Activated CD4-positive, alpha-beta T cell treated with anti-CD3 and anti-CD28 coated beads, Interleukin-2, amount 50 U/mL, for 4 hours (primary cell): ENCODE measurements at regions not wholly inside any gene's neighbourhood (a gene's known extent, or its start where the extent isn't known, plus 50 kb on each side); places are given as distances from the start of the nearest gene placed in this dataset.
"Not testable (repeated sequence)": the region's sequence is repeated elsewhere in the genome, so short reads cannot be mapped to it uniquely, and the experiment has no call there.

Source experiments
- DNase-seq, 2 experiments: peaks; one replicate each; pipeline ENCODE4 v3.0.0-alpha.2; 2020

DNA sequence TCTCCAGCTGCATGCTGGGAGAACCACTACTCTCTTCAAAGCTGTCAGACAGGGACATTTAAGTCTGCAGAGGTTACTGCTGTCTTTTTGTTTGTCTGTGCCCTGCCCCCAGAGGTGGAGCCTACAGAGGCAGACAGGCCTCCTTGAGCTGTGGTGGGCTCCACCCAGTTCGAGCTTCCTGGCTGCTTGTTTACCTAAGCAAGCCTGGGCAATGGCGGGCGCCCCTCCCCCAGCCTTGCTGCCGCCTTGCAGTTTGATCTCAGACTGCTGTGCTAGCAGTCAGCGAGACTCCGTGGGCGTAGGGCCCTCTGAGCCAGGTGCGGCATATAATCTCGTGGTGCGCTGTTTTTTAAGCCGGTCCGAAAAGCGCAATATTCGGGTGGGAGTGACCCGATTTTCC lies 215.0 kb downstream of the STIM2 start:
- not testable (repeated sequence) for DNase-seq

DNA sequence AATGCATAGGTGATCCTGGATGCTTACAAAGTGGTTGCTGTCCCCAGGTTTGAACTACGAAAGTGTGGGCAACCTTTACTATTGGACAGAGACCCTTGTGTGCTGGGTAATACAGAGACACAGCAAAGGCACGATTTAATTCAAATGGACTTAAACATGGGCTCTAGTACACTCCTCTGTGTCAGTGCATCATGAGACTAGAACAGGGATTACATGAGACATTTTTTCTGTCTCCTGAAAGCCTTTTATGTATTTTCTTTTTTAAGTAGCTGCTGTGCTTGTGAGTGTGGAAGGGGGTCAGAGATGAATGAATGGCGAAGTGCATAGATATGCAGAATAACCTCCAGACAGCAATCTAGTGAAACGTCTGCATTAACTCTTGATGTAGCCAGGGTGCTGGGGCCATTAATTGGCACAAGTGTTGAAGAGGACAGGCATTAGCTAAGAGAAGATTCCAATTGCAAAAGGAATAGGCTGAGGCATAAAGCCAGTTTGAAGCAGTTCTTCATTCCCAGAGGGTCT lies 218.4 kb downstream of the STIM2 start:
- no peak for DNase-seq

DNA sequence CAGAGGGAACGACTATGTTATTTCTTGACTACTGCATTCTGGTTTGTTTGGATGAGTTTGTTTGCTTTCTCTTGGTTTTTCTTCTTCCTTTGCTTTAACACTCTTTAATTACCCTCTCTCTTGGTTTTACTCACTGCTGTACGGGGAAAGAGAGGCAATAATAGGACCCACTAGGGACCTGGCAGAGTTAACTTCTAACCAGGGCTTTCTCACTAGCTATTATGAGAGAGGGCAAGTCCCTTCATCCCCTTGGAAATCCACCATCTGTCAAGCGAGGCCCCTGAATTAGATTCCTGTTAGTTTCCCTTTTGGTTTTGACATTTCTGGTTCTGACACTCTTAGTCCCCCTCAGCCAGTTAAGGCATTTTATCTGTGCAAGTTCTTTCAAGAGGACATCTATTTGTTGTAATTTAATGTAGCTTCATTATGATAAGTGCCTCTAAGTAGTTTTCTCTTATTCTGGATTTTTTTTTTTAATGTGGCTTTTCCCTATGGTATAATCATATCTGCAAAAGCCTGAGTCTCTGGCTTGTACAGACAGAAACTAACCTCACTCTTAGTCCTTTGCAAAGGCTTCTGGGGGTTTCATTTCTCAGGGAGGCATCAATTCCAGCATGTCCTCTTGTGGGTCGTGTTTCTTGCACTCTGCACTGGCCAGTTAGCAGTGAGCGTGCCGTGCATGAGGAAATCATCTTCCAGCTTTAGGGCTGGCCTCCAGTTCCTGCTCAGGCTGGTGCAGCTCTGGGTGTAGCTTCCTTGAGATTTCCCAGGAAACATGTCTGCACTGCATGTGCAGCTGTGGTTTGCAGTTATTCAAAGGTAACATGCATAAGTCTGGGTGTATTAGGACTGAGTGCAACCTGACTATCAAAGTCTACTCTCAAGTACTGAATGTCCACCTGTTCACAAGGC lies 221.3 kb downstream of the STIM2 start:
- no peak for DNase-seq

DNA sequence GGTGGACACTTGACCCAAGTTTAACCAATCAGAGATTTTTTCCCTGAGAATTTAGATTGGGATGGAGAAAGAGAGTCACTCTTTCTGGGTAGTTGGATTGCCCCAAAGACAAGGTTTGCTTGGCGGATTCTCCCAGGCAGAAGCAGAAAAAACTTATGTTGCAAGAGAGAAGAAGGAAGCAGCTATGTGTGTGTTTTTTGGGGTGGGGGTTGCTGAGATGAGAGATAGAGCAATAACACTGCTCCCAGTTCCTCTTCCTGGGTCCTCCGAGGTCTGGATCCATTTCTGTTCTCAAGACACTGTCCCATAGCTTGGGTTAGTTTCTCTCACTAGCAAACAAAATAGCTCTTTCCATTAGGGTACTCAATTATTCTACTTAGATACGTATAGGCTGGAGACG lies 222.1 kb downstream of the STIM2 start:
- DNase-seq, result no peak

DNA sequence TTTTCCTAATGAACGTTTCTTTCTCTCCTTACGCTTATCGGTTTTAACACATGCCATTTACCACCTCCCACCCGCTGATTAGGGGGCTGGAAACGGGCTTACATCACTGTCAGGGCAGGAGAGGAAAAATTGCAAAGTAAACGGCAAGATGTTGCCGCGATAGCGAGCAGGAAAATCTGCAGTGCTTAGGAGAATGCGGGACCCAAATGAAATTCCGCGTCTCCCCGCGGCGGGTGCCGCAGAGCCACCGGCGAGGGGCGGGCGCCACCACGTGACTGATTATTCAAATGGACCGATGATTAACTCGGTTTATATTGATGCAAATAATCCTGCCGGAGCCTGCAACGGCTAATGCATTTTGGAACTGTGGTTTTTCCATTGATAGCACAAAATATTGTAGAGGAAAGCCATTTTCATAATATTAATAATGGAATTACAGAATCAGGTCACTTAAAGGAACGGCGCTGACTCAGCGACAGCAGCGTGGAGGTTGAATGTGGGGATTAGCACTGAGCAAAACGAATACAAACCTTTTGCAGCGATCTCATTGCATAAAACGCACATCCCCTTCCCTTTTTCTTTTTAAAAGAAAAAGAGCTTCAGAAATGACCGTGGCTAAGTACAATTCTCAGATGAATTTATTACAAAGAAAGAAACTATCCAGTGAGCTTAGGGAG lies 224.2 kb downstream of the STIM2 start:
- DNase-seq, result peak in 1 of 2 experiments; percentile 1

DNA sequence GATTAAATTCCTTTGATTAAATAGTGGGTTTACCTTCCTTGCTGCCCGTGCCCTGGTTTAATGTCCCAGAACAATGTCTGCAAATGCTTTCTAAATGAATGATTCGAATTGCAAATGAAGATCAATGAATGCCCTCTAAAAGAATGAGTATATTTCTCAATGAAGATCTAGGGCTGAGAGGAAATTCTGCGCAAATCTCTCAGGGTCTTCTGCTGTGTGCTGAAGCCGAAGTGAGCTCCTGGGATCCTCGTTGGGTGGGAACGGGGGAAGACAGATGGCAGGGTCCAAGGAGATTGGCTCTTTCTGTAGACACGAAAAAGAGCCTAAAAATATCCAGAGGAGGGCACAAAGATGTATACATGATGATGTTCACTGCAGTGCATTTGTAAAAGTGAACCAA lies 224.8 kb downstream of the STIM2 start:
- no peak for DNase-seq

DNA sequence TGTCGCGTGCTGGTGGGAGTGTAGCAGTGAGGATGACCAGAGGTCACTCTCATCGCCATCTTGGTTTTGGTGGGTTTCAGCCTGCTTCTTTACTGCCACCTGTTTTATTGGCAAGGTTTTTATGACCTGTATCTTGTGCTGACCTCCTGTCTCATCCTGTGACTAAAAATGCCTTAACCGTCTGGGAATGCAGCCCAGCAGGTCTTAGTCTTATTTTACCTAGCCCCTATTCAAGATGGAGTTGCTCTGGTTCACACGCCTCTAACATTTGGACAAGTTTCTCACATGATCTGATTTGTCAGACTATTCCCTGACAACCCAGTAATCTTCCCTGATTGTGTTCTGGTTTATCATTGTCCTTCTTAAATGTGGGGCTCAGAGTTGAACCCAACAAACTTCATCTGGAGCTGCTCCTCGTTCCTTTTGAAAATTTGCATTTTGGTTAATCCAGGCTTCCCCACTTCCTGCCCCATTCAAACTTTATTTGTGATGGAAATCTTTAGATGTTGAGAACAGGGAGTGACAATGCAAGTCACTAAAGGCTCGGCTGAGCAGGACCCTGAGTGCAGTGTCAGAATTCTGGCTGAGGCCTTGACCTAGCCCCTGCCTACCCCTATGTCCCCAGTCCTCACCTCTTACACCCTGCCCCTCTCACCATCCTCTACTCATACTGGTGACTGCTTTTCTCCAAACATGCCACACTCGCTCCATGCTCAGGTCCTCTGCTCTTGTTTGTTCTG lies 226.8 kb downstream of the STIM2 start:
- DNase-seq, result no peak

DNA sequence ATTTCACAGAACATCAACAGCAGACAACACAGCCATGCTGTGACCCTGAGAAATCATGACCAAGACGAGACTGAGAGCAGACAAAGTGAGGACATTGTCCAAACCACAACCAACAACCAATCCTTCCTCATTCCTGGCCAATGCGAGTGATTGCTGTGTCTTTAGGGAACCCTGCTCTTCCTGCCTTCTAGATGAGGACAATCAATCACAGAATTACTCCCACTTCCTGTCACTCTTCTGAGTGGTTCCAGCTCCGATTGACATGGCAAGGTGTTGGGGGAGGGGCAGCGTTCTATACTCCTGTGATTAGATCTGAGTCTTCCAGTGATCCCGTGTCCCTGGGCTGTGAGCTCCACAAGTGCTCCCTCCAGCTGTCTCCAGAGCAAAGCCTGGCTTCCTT lies 227.8 kb downstream of the STIM2 start:
- DNase-seq, result no peak

DNA sequence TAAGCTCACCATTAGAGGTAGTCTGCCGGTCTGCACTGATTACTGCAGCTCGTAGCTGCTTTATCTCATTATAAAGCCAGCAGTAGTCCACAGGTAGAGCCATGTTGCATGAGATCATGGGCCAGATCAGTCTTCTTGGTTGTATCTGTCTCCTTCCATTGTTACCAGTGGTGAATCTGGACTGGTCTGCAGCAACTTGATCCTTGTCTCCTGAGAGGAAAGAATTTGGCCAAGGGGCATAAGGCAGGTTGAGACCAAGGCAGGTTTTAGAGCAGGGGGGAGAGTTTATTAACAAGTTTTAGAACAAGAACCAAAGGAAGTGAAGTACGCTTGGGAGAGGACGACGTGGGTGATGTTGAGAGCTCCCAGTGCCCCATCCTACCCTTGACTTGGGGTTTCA lies 228.5 kb downstream of the STIM2 start:
- no peak for DNase-seq

DNA sequence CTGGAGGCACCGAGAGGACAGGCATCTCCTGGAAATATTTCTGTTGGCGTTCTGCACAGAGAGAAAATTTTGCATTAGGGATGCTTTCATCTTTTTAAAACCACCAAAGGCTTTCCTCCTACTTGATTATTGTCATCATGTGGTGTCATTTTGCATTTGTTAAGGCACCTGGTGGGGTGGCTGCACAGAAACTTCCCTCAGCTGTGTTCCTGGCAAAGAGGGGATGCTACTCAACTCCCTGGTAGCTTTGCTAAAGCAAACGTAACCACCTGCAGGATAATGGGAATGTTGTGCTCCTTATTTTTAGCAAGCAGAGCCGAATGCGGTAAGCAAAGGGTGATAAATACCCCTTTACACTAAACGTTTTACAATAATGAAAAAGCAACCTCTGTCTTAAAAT lies 229.8 kb downstream of the STIM2 start:
- no peak for DNase-seq

DNA sequence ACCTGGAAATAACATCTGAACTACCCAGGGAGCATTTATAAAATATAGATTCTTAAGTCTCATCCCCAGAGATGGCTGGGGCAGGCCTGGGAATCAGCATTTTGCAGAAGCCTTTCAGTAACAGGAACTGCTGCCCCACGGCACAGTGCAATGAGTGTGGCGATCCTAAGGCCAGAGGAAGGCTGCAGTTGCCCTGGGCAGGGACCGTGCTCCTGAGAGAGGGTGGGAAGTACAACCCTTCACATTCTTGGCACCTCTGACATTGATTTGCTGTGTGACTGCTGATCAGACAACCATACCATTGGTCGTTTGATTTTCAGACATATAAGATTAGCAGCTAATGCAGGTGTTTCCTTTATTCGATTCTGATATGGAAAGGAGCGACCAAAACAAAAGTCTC lies 233.6 kb downstream of the STIM2 start:
- no peak for DNase-seq

DNA sequence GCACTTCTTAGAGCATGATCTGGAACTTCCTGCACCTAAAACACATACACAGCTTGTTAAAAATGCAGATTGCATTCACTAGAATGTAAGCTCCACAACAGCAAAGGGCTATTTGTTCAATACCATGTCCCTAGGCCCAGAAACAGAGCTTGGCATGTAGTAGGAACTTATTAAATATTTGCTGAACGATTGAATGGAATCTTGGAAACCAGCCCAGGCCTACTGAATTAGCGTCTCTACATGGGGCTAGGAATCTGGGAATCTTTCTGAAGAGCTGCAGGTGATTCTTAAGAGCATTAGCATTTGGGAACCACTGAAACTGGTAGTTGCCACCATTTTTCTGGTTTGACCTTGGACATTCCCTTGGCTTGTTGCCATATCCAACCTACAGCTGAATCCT lies 234.1 kb downstream of the STIM2 start:
- no peak for DNase-seq

DNA sequence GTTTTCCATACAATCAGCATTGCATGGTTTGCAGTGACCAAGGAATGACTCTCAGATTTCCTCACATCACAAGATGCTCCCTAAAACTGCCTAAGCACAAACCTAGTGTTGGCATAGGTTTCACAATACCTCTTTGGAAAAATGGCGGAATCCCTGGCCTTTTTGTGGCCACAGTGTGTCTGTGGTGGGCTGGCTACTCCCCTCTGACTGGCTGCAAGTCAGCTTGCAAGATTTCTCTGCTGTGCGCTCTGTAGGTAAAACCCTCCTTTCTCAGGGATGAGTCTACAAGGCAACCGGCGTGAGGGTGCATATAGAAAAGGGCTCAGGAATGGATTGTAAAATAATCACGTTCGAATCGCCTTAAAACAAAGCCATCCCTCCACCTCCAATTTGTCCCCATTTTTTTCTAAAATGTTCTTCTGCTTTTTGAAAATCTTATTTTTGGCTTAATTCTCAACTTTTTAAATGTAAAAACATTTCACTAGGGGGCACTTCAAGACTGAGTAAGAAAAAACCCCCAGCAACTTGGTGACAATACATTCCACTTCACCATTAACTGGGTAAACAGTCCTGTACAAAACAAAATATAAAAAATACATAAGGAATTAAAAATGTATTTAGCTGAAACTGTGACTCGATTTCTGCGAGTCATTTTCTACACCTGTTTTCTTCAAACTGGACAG lies 235.6 kb downstream of the STIM2 start:
- DNase-seq, result no peak

DNA sequence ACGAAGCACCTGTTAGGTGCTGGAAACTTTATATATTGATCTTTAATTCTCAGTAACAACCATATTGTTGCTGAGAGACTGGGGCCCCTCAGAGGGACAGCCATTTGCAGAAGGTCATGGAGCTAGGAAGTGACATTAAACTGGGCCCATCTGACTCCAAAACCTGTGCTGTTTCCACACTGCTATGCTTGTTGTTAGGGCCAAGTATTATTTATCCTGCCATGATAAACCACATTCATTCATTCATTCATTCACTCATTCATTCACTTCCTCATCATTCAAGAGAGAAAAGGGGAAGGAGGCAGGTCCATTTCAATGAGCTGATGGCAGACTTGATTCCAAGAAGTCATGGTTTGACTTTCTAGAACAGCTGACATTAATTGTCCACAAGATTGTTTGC lies 237.4 kb downstream of the STIM2 start:
- no peak for DNase-seq

DNA sequence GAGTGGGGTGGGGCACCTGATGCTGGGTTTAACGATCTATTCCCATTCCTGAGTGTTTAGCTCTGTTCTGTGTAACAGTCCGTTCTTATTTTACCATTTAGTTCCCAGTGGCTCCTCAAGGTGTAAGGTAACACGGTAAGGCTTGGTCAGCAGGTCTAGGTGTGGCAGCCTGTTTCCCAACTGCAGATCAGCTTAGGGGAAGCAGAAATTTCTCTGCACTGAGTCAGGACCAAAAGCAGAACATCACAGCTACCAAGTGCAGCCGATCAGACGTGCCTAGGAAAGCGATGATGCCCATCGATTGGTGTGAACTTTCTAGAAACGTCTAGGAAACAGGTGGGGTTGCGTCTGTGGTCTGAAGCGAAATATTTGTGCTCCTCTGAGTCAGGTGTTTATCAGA lies 240.1 kb downstream of the STIM2 start:
- DNase-seq, result no peak

DNA sequence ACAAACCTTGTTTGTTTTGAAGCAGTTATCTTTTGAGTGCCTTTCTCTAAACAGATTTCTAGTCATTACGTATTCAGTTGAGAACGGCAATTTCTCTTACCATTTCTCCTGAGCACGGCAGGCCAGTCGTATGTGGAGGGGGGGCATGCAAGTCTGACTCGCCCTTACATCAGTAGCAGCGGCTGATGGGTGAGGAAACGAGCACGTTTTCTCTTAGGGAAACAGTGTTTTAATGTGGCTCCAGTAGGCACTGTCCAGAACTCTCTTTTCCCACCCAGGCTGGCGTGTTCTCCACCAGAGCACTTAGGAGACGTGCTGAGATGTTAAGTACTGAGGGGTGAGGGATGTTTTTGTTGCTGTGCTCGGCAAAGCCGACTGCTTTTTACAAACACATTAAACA lies 240.5 kb downstream of the STIM2 start:
- DNase-seq, result no peak

DNA sequence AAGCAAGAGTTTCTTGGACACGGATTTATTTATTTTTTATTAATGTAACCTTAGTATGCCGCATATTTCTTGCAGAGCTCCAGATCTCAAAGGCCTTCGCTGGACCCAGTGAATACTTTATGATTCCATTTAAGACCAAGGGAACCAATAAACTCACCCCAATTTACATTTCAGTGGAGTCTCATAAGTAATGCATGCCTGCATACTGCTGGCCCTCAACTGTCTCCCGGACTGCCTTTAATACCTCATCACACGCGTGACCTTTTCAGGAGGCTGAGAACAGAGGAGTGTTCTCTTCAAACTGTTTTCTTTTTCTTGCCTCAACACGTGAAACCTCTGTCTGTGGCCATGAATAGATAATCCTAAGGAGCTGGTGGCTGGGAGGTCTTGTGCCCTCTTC lies 240.9 kb downstream of the STIM2 start:
- no peak for DNase-seq

DNA sequence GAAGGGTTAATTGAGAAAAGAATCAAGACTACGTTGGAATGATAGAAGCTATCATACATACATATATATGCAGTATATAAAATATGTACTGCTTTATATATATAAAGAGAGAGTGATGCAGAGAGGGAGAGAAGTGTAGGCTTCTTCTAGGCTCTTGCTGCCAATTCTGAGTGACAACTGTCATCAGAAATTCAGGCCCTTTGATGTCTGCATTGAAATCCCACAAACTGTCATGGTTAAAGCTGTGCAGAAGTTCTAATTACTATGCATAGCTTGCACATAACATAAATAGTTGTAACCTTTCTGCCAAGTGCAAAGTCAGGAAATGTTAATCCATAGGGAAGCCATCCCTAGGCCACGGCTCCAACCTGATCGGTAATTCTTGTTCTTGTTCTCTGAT lies 251.0 kb downstream of the STIM2 start:
- DNase-seq, result no peak

DNA sequence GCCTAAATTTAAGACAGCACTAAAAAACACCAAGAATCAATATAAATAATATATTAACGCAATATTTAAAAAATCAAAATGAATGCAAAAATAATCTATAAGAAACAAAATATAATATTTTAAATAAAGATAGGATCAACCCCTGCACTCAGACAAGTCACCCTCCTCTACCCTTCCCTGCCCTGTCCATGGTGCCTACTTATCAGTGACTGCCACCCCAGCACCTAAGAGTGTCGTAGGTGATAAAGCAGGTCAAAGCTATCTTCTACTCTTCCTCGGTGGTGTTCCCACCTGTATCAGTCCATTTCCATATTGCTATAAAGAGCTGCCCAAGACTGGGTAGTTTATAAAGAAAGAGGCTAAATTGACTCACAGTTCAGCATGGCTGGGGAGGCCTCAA lies 251.9 kb downstream of the STIM2 start:
- DNase-seq, result no peak

DNA sequence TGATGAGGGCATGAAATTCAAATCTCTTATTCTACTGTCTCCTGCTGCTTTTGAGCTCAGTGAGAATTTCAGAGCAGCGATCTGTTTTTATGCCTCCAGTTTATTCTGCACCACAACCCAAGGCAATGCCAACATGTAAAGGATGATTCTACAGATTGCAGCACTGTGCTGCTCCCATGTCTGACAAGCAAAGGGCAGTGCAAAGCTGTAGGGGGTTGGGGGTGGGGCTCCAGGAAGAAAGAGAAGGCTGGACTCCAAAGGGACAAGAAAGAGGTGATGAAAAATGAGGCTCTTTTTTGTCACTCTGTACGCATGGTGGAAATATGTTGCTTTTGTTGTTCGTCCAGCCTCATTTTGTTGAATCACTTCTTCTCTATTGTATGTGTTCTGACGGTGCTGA lies 254.6 kb downstream of the STIM2 start:
- no peak for DNase-seq

DNA sequence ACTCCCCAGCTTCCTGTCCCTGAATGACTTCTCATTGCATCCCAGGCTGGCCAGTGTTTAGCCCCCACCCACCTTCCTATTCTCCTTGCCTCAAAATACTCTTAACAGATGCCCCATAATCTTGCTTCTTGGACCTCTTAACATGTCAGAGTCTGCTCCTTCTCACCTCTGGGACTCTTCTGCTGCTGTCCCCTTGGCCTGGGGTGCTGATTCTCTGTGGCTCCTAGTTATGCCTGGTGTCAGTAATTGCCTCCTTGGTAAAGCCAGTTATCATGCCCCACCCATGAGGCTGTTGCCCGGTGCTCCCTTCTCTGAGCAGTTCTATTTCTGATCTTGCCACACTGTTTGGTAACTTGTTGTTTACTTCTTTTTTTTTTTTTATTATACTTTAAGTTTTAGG lies 256.8 kb downstream of the STIM2 start:
- no peak for DNase-seq

DNA sequence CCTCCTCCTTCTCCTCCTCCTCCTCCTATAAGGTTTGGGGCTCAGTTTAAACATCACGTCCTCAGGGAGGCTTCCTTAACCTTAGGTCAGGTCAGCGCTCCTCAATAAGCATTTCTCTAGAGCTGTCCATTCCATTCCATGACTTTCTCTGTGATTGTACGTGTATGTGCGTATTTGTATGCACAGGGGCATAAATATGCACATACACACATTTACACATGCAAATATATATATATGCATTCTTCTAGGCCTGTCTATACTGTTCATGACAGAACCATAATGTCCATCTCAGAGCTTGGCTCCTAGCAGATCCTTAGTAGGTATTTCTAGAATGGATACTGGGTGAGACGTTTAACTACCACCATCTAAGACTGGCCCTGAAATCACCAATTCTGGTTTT lies 258.6 kb downstream of the STIM2 start:
- DNase-seq, result no peak

DNA sequence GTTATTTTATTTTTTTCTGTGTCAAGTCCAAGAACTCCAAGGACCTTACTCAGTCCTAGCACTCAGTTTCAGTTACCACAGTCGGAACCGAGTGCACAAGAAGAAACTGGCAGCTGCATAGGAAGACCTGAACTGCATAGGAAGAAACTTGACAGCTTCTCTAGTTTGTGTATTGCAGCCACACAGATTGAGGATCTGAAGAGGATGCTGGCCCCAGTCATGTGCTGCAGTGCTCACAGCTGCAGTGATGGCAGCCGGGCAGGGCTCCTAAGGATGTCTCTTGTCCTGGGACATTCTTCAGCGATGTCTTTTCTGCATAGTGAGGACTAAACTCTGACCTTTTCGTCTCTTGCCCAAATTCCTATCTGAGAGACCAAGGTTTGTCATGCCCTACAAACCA lies 261.2 kb downstream of the STIM2 start:
- no peak for DNase-seq
